PC-3 (cell line): ENCODE measurements at regions not wholly inside any gene's neighbourhood (a gene's known extent, or its start where the extent isn't known, plus 50 kb on each side); places are given as distances from the start of the nearest gene placed in this dataset.

ENCODE experiments used
- ATAC-seq: fragments of 200-7000 bp; cut with Tn5 transposase; 2 replicates; pipeline ENCODE4 v1.9.1; 2020; ENCODE audit warnings: mild to moderate bottlenecking, moderate library complexity
- BruUV-seq: library from RNA; stranded (reverse); fragments of 400-500 nt; replicated peaks from 2 replicates; lab custom pipeline; 2021; lab: Mats Ljungman, UMichigan
- CTCF ChIA-PET: fragments of 300-600 bp; sonication (Branson Sonifier 250); formaldehyde crosslinking; loops from one replicate; lab custom pipeline; 2022; ENCODE audit warnings: antibody characterized with exemption; lab: Charles Lee
- POLR2A ChIA-PET: fragments of 300-600 bp; sonication (Branson Sonifier 250); formaldehyde crosslinking; loops from one replicate; lab custom pipeline; 2022; ENCODE audit warnings: antibody characterized with exemption; ENCODE audit not compliant: unreplicated experiment; lab: Charles Lee
- DNase-seq: peaks from one replicate; pipeline ENCODE4 v3.0.0-alpha.2; 2015
- H2AFZ ChIP-seq: fragments of 300-600 bp; sonication (generic); 2 replicates; pipeline ENCODE4 v1.6.0; 2016; ENCODE audit warnings: antibody characterized with exemption, low read length
- H3F3A ChIP-seq: fragments of 300-600 bp; sonication (generic); one replicate; pipeline ENCODE4 v1.6.0; 2017; ENCODE audit warnings: antibody characterized with exemption, low read length, control low read depth, mild to moderate bottlenecking; ENCODE audit not compliant: unreplicated experiment
- H3K27ac ChIP-seq: fragments of 300-600 bp; sonication (generic); 2 replicates; pipeline ENCODE4 v1.5.1; 2016; ENCODE audit warnings: mild to moderate bottlenecking, low read length
- H3K27me3 ChIP-seq: fragments of 300-600 bp; sonication (generic); 2 replicates; pipeline ENCODE4 v1.6.1; 2016; ENCODE audit warnings: low read length, mixed read lengths
- H3K36me3 ChIP-seq: fragments of 300-600 bp; sonication (generic); 2 replicates; pipeline ENCODE4 v1.6.1; 2016; ENCODE audit warnings: low read depth, mixed run types, low read length, mixed read lengths
- H3K4me1 ChIP-seq: fragments of 300-600 bp; sonication (generic); 2 replicates; pipeline ENCODE4 v1.5.1; 2016; ENCODE audit warnings: low read length; ENCODE audit not compliant: insufficient read depth
- H3K4me2 ChIP-seq: fragments of 300-600 bp; sonication (generic); 2 replicates; pipeline ENCODE4 v1.6.0; 2016; ENCODE audit warnings: low read length
- H3K4me3 ChIP-seq: fragments of 300-600 bp; sonication (generic); 2 replicates; pipeline ENCODE4 v1.5.1; 2016; ENCODE audit warnings: mild to moderate bottlenecking, low read length, mixed read lengths
- H3K79me2 ChIP-seq: fragments of 300-600 bp; sonication (generic); 2 replicates; pipeline ENCODE4 v1.6.1; 2017; ENCODE audit warnings: low read length, mixed read lengths
- H3K9ac ChIP-seq: fragments of 300-600 bp; sonication (generic); 2 replicates; pipeline ENCODE4 v1.6.0; 2016; ENCODE audit warnings: mild to moderate bottlenecking, low read length
- H3K9me2 ChIP-seq: fragments of 300-600 bp; sonication (generic); replicated peaks from 2 replicates; pipeline ENCODE4 v1.6.1; 2016; ENCODE audit warnings: mixed run types, low read length, mixed read lengths
- H3K9me3 ChIP-seq: fragments of 300-600 bp; sonication (generic); 2 replicates; pipeline ENCODE4 v1.6.1; 2016; ENCODE audit warnings: low read length, mixed read lengths
- H4K20me1 ChIP-seq: fragments of 300-600 bp; sonication (generic); 2 replicates; pipeline ENCODE4 v1.6.1; 2016; ENCODE audit warnings: low read length, mixed read lengths
- EZH2 ChIP-seq: fragments of 300-600 bp; sonication (generic); IDR thresholded peaks from one replicate; pipeline ENCODE4 v1.6.1; 2017; ENCODE audit warnings: antibody characterized with exemption, mild to moderate bottlenecking, low read length; ENCODE audit not compliant: unreplicated experiment
- EZH2phosphoT487 ChIP-seq: fragments of 300-600 bp; sonication (generic); IDR thresholded peaks from 2 replicates; pipeline ENCODE4 v1.6.1; 2018; ENCODE audit warnings: mild to moderate bottlenecking, antibody characterized with exemption, low read length, borderline replicate concordance
- intact Hi-C: fragments of 100-400 bp; cut with micrococcal nuclease; formaldehyde crosslinking; loops from 2 replicates; pipeline ENCODE4 v1.9.0; 2023
- TF ChIP-seq, protein P1 (sequence below): fragments of 300-600 bp; sonication (generic); conservative IDR thresholded peaks from 2 replicates; pipeline ENCODE4 v1.5.1; 2017; ENCODE audit warnings: antibody characterized with exemption, low read depth, mild to moderate bottlenecking, low read length

DNA sequence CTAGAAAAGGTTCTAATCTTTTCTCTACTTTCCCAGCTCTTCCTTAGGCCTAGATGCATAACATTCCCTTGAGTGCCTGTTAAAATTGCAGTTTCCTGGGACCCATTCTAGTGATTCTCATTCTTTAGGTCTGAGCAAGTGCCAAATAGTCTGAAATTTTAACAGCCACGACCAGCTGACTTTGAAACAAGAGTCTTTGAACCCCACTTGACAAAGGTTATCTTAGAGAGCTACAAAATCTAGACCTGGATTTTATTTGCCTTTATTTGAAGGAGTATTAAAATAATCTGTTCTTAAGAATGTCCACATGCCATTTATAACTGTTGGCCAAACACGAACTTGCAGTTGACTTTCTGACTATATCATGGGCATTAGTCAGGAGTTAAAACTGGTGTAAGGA, 110.2 kb upstream of the LHCGR start:
- Histone ChIP-seq H3F3A (no peaks in the 10 kb centered on the region), H3K36me3 (no peaks in the 10 kb centered on the region), H3K27me3 (no peaks in the 10 kb centered on the region), H3K4me2 (no peak overlapping the region), H3K79me2 (no peaks in the 10 kb centered on the region), H4K20me1 (no peaks in the 10 kb centered on the region), H3K27ac (no peak overlapping the region), H3K9me3 (no peaks in the 10 kb centered on the region; the same call in 1 of the 2 replicates), H3K9ac (no peak overlapping the region), H3K9me2 (no peaks in the 10 kb centered on the region), H2AFZ (no peak overlapping the region), H3K4me1 (no peaks in the 10 kb centered on the region), H3K4me3 (no peak overlapping the region)
- POLR2A ChIA-PET = no interaction called here
- ATAC-seq (no peak), DNase-seq (no peak)
- BruUV-seq = no TSS peak
- CTCF ChIA-PET = no interaction called here
- TF ChIP-seq, protein P1, sequence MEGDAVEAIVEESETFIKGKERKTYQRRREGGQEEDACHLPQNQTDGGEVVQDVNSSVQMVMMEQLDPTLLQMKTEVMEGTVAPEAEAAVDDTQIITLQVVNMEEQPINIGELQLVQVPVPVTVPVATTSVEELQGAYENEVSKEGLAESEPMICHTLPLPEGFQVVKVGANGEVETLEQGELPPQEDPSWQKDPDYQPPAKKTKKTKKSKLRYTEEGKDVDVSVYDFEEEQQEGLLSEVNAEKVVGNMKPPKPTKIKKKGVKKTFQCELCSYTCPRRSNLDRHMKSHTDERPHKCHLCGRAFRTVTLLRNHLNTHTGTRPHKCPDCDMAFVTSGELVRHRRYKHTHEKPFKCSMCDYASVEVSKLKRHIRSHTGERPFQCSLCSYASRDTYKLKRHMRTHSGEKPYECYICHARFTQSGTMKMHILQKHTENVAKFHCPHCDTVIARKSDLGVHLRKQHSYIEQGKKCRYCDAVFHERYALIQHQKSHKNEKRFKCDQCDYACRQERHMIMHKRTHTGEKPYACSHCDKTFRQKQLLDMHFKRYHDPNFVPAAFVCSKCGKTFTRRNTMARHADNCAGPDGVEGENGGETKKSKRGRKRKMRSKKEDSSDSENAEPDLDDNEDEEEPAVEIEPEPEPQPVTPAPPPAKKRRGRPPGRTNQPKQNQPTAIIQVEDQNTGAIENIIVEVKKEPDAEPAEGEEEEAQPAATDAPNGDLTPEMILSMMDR = no peak
- TF ChIP-seq EZH2phosphoT487 (no peak), EZH2 (no peak)
- intact Hi-C loops = no loop called here

DNA sequence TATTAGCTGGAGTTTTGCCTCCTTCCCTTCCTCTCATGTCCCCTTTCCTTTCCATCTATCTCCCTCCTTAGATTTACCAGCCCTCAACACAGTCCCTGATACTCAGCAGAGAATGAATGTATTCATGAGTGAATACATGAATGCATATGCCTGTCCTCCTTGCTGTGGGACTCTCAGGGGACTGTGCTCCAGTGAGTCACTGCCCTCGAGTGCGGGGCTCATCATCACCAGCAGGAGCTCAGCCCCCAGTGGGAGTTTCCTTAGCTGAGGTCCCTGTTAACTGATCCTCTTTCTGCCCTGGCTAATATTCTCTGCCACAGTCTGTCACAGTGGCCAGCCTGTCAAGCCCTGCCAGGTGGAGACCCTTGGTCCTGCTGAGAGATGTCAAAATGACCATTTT, 104.9 kb upstream of the LHCGR start:
- Histone ChIP-seq H3K9ac (no peak overlapping the region), H2AFZ (no peak overlapping the region), H3K4me3 (no peak overlapping the region), H3K36me3 (no peaks in the 10 kb centered on the region), H3F3A (no peaks in the 10 kb centered on the region), H3K27me3 (no peaks in the 10 kb centered on the region), H3K4me1 (no peaks in the 10 kb centered on the region), H3K9me3 (no peaks in the 10 kb centered on the region; the same call in 1 of the 2 replicates), H3K27ac (no peak overlapping the region), H3K9me2 (no peaks in the 10 kb centered on the region), H4K20me1 (no peaks in the 10 kb centered on the region), H3K79me2 (no peaks in the 10 kb centered on the region), H3K4me2 (no peak overlapping the region)
- TF ChIP-seq EZH2 (no peak), EZH2phosphoT487 (no peak)
- TF ChIP-seq, protein P1 = no peak
- ATAC-seq (no peak), DNase-seq (no peak)
- intact Hi-C loops = no loop called here
- no TSS peak for BruUV-seq
- ChIA-PET POLR2A (no interaction called here), CTCF (no interaction called here)

DNA sequence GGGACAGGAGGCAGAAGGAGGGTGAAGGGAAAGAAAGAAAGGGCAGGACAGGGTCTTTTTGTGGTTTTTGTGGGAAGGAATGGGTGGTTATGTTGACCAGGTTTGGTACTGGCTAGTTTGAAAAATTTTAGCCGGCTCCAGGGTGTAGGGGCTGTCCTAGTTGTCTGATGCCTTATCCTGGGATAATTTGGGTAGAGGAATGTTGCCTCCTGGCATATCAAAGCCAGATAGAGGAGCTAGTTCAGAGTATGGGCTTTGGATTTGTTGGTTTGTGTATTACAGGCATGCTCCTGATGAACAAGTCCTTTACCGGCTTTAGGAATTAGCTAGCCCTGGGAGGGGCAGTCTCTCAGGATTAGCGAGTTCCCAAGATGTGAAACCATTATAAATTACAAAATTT, 101.1 kb upstream of the LHCGR start:
- H3K9me3 ChIP-seq = no peaks in the 10 kb centered on the region
- intact Hi-C loops = no loop called here
- ATAC-seq (no peak), DNase-seq (no peak)
- no peaks in the 10 kb centered on the region for H3K4me1 ChIP-seq
- no peaks in the 10 kb centered on the region for H3K9me2 ChIP-seq
- ChIA-PET CTCF (no interaction called here), POLR2A (no interaction called here)
- H4K20me1 ChIP-seq = no peaks in the 10 kb centered on the region
- H3K36me3 ChIP-seq = no peaks in the 10 kb centered on the region
- H3K4me3 ChIP-seq = no peak overlapping the region
- no peak overlapping the region for H2AFZ ChIP-seq
- no TSS peak for BruUV-seq
- no peak for TF ChIP-seq EZH2
- TF ChIP-seq EZH2phosphoT487 = no peak
- TF ChIP-seq, protein P1 = no peak
- H3K79me2 ChIP-seq = no peaks in the 10 kb centered on the region
- H3F3A ChIP-seq = no peaks in the 10 kb centered on the region
- H3K27ac ChIP-seq = no peak overlapping the region
- no peaks in the 10 kb centered on the region for H3K27me3 ChIP-seq
- no peak overlapping the region for H3K9ac ChIP-seq
- H3K4me2 ChIP-seq = no peak overlapping the region
